ENCODE measurements at regions not wholly inside any gene's neighbourhood (a gene's known extent, or its start where the extent isn't known, plus 50 kb on each side); places are given as distances from the start of the nearest gene placed in this dataset.
"Not testable (repeated sequence)": the region's sequence is repeated elsewhere in the genome, so short reads cannot be mapped to it uniquely, and the experiment has no call there.

- H3K4me3 ChIP-seq (ENCODE audit: low read depth, low read length): no peak overlapping the region
- DNase-seq (ENCODE audit: low read depth): no peak
- no peak for TF ChIP-seq CTCF (conservative IDR thresholded peaks at IDR 0.05; ENCODE audit: low read depth, low read length)
Measured at GRCh38 chr3:8436661-8437287, 64.8 kb upstream of the LMCD1 start.

GRCh38 chr3:8438507-8439079 lies 63.0 kb upstream of the LMCD1 start:
- no peak overlapping the region for H3K4me3 ChIP-seq (ENCODE audit: low read depth, low read length)
- DNase-seq (ENCODE audit: low read depth): no peak
- no peak for TF ChIP-seq CTCF (conservative IDR thresholded peaks at IDR 0.05; ENCODE audit: low read depth, low read length)

- not testable (repeated sequence) for H3K4me3 ChIP-seq (ENCODE audit: low read depth, low read length); DNase-seq (ENCODE audit: low read depth)
Measured at GRCh38 chr3:8440142-8440541, 61.5 kb upstream of the LMCD1 start.

- DNase-seq (ENCODE audit: low read depth): peak; percentile 75
- peak; percentile 85 for TF ChIP-seq CTCF (conservative IDR thresholded peaks at IDR 0.05; ENCODE audit: low read depth, low read length)
Measured at GRCh38 chr3:8441969-8442559, 59.6 kb upstream of the LMCD1 start.

GRCh38 chr3:8442993-8443650 lies 58.5 kb upstream of the LMCD1 start:
- DNase-seq (ENCODE audit: low read depth): peak; percentile 45
- TF ChIP-seq CTCF (conservative IDR thresholded peaks at IDR 0.05; ENCODE audit: low read depth, low read length): no peak
- H3K4me3 ChIP-seq (ENCODE audit: low read depth, low read length): no peak overlapping the region

More at GRCh38 chr3:8441969-8442559, 59.6 kb upstream of the LMCD1 start:
- no peak overlapping the region for H3K4me3 ChIP-seq (ENCODE audit: low read depth, low read length)

- TF ChIP-seq CTCF (conservative IDR thresholded peaks at IDR 0.05; ENCODE audit: low read depth, low read length): no peak
- peak overlapping the region; percentile 5 for H3K4me3 ChIP-seq (ENCODE audit: low read depth, low read length)
- DNase-seq (ENCODE audit: low read depth): peak; percentile 100
Measured at GRCh38 chr3:8443829-8444791, 57.5 kb upstream of the LMCD1 start.

Data from choroid plexus epithelial cell (primary cell).